KMS-11 (cell line): ENCODE measurements at regions not wholly inside any gene's neighbourhood (a gene's known extent, or its start where the extent isn't known, plus 50 kb on each side); places are given as distances from the start of the nearest gene placed in this dataset.

Experiments used
- H2AFZ ChIP-seq: fragments of 200-600 bp; sonication (generic); 2 replicates; pipeline ENCODE4 v1.6.1; 2016; ENCODE audit warnings: antibody characterized with exemption, mixed run types, low read depth
- H3K27ac ChIP-seq: fragments of 200-600 bp; sonication (generic); 2 replicates; pipeline ENCODE4 v1.6.1; 2016; ENCODE audit warnings: mild to moderate bottlenecking, mixed run types
- H3K27me3 ChIP-seq: fragments of 200-600 bp; sonication (generic); 2 replicates; pipeline ENCODE4 v1.6.1; 2017; ENCODE audit warnings: mild to moderate bottlenecking, low read depth, mixed run types, moderate library complexity; ENCODE audit not compliant: insufficient read depth
- H3K36me3 ChIP-seq: fragments of 200-600 bp; sonication (generic); 2 replicates; pipeline ENCODE4 v1.6.1; 2017; ENCODE audit warnings: mild to moderate bottlenecking, mixed run types; ENCODE audit not compliant: insufficient read depth
- H3K4me1 ChIP-seq: fragments of 200-600 bp; sonication (generic); 2 replicates; pipeline ENCODE4 v1.6.1; 2016; ENCODE audit warnings: mild to moderate bottlenecking, low read depth, mixed run types; ENCODE audit not compliant: poor library complexity, severe bottlenecking
- H3K4me2 ChIP-seq: fragments of 200-600 bp; sonication (generic); 2 replicates; pipeline ENCODE4 v1.7.0; 2016; ENCODE audit warnings: mild to moderate bottlenecking, mixed run types
- H3K4me3 ChIP-seq: fragments of 200-600 bp; sonication (generic); IDR thresholded peaks from 2 replicates; pipeline ENCODE4 v1.6.1; 2017; ENCODE audit warnings: low read depth, low read length, mixed read lengths; ENCODE audit not compliant: insufficient read depth
- H3K79me2 ChIP-seq: fragments of 200-600 bp; sonication (generic); 2 replicates; pipeline ENCODE4 v1.6.1; 2016; ENCODE audit warnings: low read depth, mixed run types; ENCODE audit not compliant: insufficient read depth
- H3K9ac ChIP-seq: fragments of 200-600 bp; sonication (generic); 2 replicates; pipeline ENCODE4 v1.6.1; 2016; ENCODE audit warnings: mild to moderate bottlenecking, mixed run types
- H4K20me1 ChIP-seq: fragments of 200-600 bp; sonication (generic); 2 replicates; pipeline ENCODE4 v1.6.1; 2016; ENCODE audit warnings: mild to moderate bottlenecking, mixed run types; ENCODE audit not compliant: insufficient read depth
- CTCF ChIP-seq: fragments of 200-600 bp; sonication (generic); conservative IDR thresholded peaks from 2 replicates; pipeline ENCODE4 v1.6.1; 2017; ENCODE audit warnings: low read depth, mild to moderate bottlenecking, antibody characterized with exemption, low read length, moderate library complexity, mixed read lengths

- Histone ChIP-seq H4K20me1 (no peaks in the 10 kb centered on the region), H3K4me2 (no peak overlapping the region), H3K27me3 (no peaks in the 10 kb centered on the region), H3K79me2 (no peaks in the 10 kb centered on the region), H2AFZ (no peak overlapping the region), H3K27ac (no peak overlapping the region), H3K36me3 (no peaks in the 10 kb centered on the region), H3K4me3 (no peak overlapping the region), H3K4me1 (no peaks in the 10 kb centered on the region), H3K9ac (no peak overlapping the region)
- no peak for TF ChIP-seq CTCF
These were observed 439.1 kb downstream of the EIPR1 start for GRCh38 chr2:2938481-2938880.

- Histone ChIP-seq H3K4me3 (no peak overlapping the region), H3K27ac (no peak overlapping the region)
These were observed 442.0 kb downstream of the EIPR1 start for GRCh38 chr2:2935445-2936149.

DNA sequence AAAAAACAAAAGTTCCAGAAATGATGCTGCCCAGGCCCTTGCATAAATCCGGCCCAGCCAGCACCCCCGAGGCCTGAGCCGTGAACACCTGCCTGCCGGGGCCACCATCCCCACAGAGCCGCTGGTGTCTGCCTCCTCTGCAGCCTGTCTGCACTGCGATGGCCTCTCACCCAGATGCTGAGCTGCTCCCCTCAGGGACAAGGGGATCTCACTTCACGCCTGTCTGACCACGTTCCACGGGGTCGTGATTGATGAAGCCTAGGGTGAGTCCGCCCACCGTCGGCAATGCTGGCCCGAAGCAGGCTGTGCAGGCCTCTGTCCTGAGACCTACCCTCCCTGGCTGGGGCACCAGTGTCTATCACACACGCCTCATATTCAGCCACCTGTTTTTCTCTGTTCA lies 444.2 kb downstream of the EIPR1 start:
- no peaks in the 10 kb centered on the region for H4K20me1 ChIP-seq
- no peak overlapping the region for H3K27ac ChIP-seq
- no peaks in the 10 kb centered on the region for H3K79me2 ChIP-seq
- TF ChIP-seq CTCF = no peak
- H3K4me2 ChIP-seq = no peak overlapping the region
- H3K4me1 ChIP-seq = no peaks in the 10 kb centered on the region
- H3K4me3 ChIP-seq = no peak overlapping the region
- H3K9ac ChIP-seq = no peak overlapping the region
- H3K27me3 ChIP-seq = no peaks in the 10 kb centered on the region
- H3K36me3 ChIP-seq = no peaks in the 10 kb centered on the region
- no peak overlapping the region for H2AFZ ChIP-seq

More at GRCh38 chr2:2935445-2936149, 442.0 kb downstream of the EIPR1 start:
- no peak overlapping the region for H3K4me2 ChIP-seq
- H3K36me3 ChIP-seq = no peaks in the 10 kb centered on the region
- H3K9ac ChIP-seq = no peak overlapping the region
- no peak overlapping the region for H2AFZ ChIP-seq
- no peaks in the 10 kb centered on the region for H3K27me3 ChIP-seq
- TF ChIP-seq CTCF = no peak
- H3K4me1 ChIP-seq = no peaks in the 10 kb centered on the region
- H3K79me2 ChIP-seq = no peaks in the 10 kb centered on the region
- H4K20me1 ChIP-seq = no peaks in the 10 kb centered on the region

DNA sequence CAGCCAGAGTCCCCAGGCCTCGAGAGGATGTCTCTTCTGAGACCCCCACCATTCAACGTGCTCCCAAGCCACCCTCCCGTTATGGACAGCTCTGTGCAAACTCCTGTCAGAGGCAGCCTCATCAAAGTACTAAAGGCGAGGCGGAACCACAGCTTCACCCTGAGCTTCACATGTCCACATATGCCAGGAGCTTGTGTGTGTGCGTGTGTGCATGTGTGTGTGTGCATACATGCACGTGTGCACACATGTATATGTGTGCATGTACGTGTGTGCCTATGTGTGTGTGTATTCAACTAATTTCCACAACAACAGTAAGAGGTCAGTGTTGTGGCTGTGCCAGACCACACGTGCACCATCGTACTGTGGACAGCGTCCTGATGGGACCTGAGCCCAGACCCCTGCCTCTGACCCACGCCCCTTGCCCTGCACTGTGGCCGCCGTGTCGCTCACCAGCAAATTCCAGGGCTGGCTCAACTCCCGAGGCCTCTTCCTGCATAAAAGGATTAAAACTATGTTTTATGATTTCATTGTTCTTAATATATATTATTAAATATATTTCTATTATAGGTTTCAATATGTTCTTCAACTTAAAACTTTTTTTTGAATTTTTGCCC lies 444.8 kb downstream of the EIPR1 start:
- Histone ChIP-seq H3K4me2 (no peak overlapping the region), H2AFZ (no peak overlapping the region), H3K4me1 (no peaks in the 10 kb centered on the region), H4K20me1 (no peaks in the 10 kb centered on the region), H3K36me3 (no peaks in the 10 kb centered on the region), H3K27ac (no peak overlapping the region), H3K9ac (no peak overlapping the region), H3K4me3 (no peak overlapping the region), H3K79me2 (no peaks in the 10 kb centered on the region), H3K27me3 (no peaks in the 10 kb centered on the region)
- no peak for TF ChIP-seq CTCF
